ENCODE measurements at regions not wholly inside any gene's neighbourhood (a gene's known extent, or its start where the extent isn't known, plus 50 kb on each side); places are given as distances from the start of the nearest gene placed in this dataset.

DNA sequence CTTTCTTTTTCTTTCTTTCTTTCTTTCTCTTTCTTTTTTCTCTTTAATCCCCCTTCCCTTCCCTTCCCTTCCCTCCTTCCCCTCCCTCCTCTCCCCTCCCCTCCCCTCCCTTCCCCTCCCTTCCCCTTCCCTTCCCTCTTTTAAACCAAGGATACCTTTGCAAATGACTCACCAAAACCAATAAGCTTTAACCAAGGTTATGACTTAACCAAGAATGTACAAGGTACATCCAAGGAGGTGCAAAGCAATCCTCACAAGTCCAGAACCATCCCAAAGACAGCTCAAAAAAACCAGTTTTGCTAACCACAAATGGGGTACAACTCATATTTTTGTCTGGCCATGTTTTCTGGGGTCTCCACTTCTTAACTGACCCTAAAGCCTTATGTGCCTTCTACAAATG, 174.7 kb upstream of the PPP1R2C start:
- Histone ChIP-seq H3K9me3 (ENCODE audit: low read depth, low read length) (no peaks in the 10 kb centered on the region), H2AFZ (ENCODE audit: low read length) (no peak overlapping the region), H3K27me3 (ENCODE audit: insufficient read depth, low read length) (no peaks in the 10 kb centered on the region), H3K27ac (ENCODE audit: low read depth, low read length) (no peak overlapping the region), H3K79me2 (ENCODE audit: insufficient read depth, low read length) (no peaks in the 10 kb centered on the region), H3K36me3 (ENCODE audit: insufficient read depth, low read length) (no peaks in the 10 kb centered on the region), H3K4me2 (ENCODE audit: insufficient read depth, low read length) (no peak overlapping the region), H3K4me3 (ENCODE audit: insufficient read depth, low read length) (no peak overlapping the region), H3K4me1 (ENCODE audit: insufficient read depth, low read length) (no peaks in the 10 kb centered on the region), H4K20me1 (ENCODE audit: insufficient read depth, low read length) (no peaks in the 10 kb centered on the region)
- TF ChIP-seq, protein P1, sequence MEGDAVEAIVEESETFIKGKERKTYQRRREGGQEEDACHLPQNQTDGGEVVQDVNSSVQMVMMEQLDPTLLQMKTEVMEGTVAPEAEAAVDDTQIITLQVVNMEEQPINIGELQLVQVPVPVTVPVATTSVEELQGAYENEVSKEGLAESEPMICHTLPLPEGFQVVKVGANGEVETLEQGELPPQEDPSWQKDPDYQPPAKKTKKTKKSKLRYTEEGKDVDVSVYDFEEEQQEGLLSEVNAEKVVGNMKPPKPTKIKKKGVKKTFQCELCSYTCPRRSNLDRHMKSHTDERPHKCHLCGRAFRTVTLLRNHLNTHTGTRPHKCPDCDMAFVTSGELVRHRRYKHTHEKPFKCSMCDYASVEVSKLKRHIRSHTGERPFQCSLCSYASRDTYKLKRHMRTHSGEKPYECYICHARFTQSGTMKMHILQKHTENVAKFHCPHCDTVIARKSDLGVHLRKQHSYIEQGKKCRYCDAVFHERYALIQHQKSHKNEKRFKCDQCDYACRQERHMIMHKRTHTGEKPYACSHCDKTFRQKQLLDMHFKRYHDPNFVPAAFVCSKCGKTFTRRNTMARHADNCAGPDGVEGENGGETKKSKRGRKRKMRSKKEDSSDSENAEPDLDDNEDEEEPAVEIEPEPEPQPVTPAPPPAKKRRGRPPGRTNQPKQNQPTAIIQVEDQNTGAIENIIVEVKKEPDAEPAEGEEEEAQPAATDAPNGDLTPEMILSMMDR (IDR thresholded peaks at IDR 0.05; ENCODE audit: extremely low read depth, low read depth, low read length), result no peak
- no peak for DNase-seq (ENCODE audit: insufficient read length, low spot score, missing footprints)

DNA sequence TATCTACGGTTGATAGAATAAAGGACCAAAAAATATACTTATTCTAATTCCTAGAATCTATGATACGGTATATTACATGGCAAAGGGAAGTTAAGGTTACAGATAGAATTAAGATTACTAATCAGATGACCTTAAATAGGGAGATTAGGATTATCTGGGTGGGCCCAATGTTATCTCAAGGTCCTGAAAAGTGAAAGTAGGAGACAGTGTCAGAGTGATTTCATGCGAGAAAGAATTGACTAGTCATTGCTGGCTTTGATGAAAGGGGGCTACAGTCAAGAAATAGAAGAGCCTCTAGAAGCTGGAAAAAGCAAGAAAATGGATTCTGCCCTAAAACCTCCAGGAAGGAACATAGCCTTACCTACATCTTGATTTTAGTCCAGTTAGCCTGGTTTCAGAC, 176.9 kb upstream of the PPP1R2C start:
- Histone ChIP-seq H3K27me3 (ENCODE audit: insufficient read depth, low read length) (no peaks in the 10 kb centered on the region), H3K4me2 (ENCODE audit: insufficient read depth, low read length) (no peak overlapping the region), H3K4me1 (ENCODE audit: insufficient read depth, low read length) (no peaks in the 10 kb centered on the region), H3K27ac (ENCODE audit: low read depth, low read length) (no peak overlapping the region), H3K79me2 (ENCODE audit: insufficient read depth, low read length) (no peaks in the 10 kb centered on the region), H3K9me3 (ENCODE audit: low read depth, low read length) (no peaks in the 10 kb centered on the region), H4K20me1 (ENCODE audit: insufficient read depth, low read length) (no peaks in the 10 kb centered on the region), H3K4me3 (ENCODE audit: insufficient read depth, low read length) (no peak overlapping the region), H3K36me3 (ENCODE audit: insufficient read depth, low read length) (no peaks in the 10 kb centered on the region), H2AFZ (ENCODE audit: low read length) (no peak overlapping the region)
- DNase-seq (ENCODE audit: insufficient read length, low spot score, missing footprints), result no peak
- TF ChIP-seq, protein P1 (IDR thresholded peaks at IDR 0.05; ENCODE audit: extremely low read depth, low read depth, low read length), result no peak

DNA sequence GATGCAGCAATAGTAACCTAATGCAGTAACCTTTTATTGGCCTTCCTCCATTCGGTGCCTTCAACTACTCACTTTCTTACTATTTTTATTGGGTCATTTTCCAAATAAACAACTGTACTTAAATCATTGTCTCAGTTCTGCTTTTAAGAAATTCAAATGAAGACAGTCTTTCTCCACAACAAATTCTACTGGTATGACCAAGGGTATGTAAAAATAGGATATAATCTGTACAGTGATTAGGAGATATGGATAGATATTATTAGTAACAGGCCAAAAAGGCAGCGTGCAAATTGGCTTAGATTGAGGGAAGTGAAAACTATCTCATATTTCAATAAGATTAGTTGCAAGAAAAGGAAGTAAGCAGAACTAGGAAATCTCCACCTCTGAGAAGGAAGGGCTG, 177.4 kb upstream of the PPP1R2C start:
- no peaks in the 10 kb centered on the region for H3K9me3 ChIP-seq (ENCODE audit: low read depth, low read length)
- H3K79me2 ChIP-seq (ENCODE audit: insufficient read depth, low read length), result no peaks in the 10 kb centered on the region
- H3K4me1 ChIP-seq (ENCODE audit: insufficient read depth, low read length), result no peaks in the 10 kb centered on the region
- no peak overlapping the region for H2AFZ ChIP-seq (ENCODE audit: low read length)
- no peaks in the 10 kb centered on the region for H3K27me3 ChIP-seq (ENCODE audit: insufficient read depth, low read length)
- H3K27ac ChIP-seq (ENCODE audit: low read depth, low read length), result no peak overlapping the region
- DNase-seq (ENCODE audit: insufficient read length, low spot score, missing footprints), result no peak
- no peak overlapping the region for H3K4me3 ChIP-seq (ENCODE audit: insufficient read depth, low read length)
- H3K36me3 ChIP-seq (ENCODE audit: insufficient read depth, low read length), result no peaks in the 10 kb centered on the region
- TF ChIP-seq, protein P1 (IDR thresholded peaks at IDR 0.05; ENCODE audit: extremely low read depth, low read depth, low read length), result no peak
- H4K20me1 ChIP-seq (ENCODE audit: insufficient read depth, low read length), result no peaks in the 10 kb centered on the region
- no peak overlapping the region for H3K4me2 ChIP-seq (ENCODE audit: insufficient read depth, low read length)

DNA sequence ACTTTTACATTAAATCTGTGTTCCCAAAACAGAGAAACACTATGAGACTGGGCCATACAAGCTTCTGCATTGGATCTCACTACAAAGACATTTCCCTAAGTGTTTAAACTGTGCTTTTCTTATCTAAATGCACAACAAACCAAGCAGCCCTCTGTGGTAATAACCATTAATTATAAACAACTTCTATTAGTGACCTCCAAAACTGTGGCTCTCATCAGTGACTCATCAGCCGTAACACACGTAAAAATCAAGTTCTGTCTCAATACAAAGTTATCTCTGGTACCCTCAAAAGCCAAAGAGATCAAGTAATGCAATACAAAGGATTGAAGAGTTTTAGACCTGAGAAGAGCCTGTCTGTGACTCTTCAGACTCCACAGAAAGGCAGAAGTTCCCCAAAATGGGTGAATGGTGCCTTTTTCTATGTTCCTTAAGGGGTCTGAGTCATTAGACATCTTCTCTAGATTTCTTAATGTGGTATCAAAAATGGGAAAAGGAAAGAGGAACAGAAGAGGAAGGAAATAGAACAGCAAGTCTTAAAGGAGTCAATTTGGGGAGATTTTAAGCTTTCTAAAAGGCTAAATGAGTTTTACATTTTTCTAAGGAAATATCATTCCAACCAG, 189.8 kb upstream of the PPP1R2C start:
- no peak for DNase-seq (ENCODE audit: insufficient read length, low spot score, missing footprints)
- Histone ChIP-seq H3K4me3 (ENCODE audit: insufficient read depth, low read length) (no peak overlapping the region), H4K20me1 (ENCODE audit: insufficient read depth, low read length) (no peaks in the 10 kb centered on the region), H3K27me3 (ENCODE audit: insufficient read depth, low read length) (no peaks in the 10 kb centered on the region), H3K36me3 (ENCODE audit: insufficient read depth, low read length) (no peaks in the 10 kb centered on the region), H2AFZ (ENCODE audit: low read length) (no peak overlapping the region), H3K27ac (ENCODE audit: low read depth, low read length) (no peak overlapping the region), H3K79me2 (ENCODE audit: insufficient read depth, low read length) (no peaks in the 10 kb centered on the region), H3K9me3 (ENCODE audit: low read depth, low read length) (no peaks in the 10 kb centered on the region), H3K4me1 (ENCODE audit: insufficient read depth, low read length) (no peaks in the 10 kb centered on the region), H3K4me2 (ENCODE audit: insufficient read depth, low read length) (no peak overlapping the region)
- TF ChIP-seq, protein P1 (IDR thresholded peaks at IDR 0.05; ENCODE audit: extremely low read depth, low read depth, low read length), result no peak

Data from osteoblast (primary cell).